HEK293 (cell line): ENCODE measurements at regions not wholly inside any gene's neighbourhood (a gene's known extent, or its start where the extent isn't known, plus 50 kb on each side); places are given as distances from the start of the nearest gene placed in this dataset.

Experiments used
- BCL11A ChIP-seq: fragments of 450-650 bp; formaldehyde crosslinking; IDR thresholded peaks from 2 replicates; pipeline ENCODE4 v1.5.1; 2016; ENCODE audit warnings: low read depth, missing biosample characterization, missing genetic modification characterization
- CTCF ChIP-seq: fragments of 450-650 bp; formaldehyde crosslinking; IDR thresholded peaks from 2 replicates; pipeline ENCODE4 v1.5.1; 2016; ENCODE audit warnings: missing biosample characterization, missing genetic modification characterization
- ZNF211 ChIP-seq: fragments of 450-650 bp; formaldehyde crosslinking; IDR thresholded peaks from 2 replicates; pipeline ENCODE4 v1.5.1; 2016; ENCODE audit warnings: low read depth, missing biosample characterization, missing genetic modification characterization
- ZNF596 ChIP-seq: fragments of 450-650 bp; IDR thresholded peaks from 2 replicates; pipeline ENCODE4 v1.5.0; 2018; ENCODE audit warnings: missing biosample characterization, mild to moderate bottlenecking, missing genetic modification characterization, moderate library complexity
- ZNF701 ChIP-seq: fragments of 450-650 bp; formaldehyde crosslinking; IDR thresholded peaks from 2 replicates; pipeline ENCODE4 v1.5.1; 2016; ENCODE audit warnings: missing biosample characterization, missing genetic modification characterization

GRCh38 chr2:56813490-56813889, 629.7 kb downstream of the CCDC85A start:
- TF ChIP-seq CTCF (no peak), ZNF701 (no peak), ZNF211 (no peak), ZNF596 (no peak), BCL11A (no peak)
